ENCODE measurements at regions not wholly inside any gene's neighbourhood (a gene's known extent, or its start where the extent isn't known, plus 50 kb on each side); places are given as distances from the start of the nearest gene placed in this dataset.

DNA sequence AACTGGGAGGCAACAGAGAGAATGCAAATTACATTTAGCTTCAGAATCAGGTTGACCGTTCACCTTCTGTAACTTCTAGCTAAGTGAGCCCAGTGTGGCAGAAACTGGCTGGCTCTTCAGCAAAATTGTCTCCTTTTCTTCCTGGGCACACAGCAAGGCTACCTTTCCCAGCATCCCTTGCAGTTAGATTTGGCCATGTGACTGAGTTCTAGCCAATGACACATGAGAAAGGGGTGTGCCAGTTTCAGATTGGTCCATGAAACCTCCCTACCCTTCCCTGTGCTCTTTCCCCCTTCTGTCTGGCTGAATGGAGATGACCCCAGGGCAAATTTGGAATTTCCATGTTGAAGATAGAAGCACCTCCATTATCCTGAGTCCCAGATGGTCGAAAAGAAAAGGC, 72.5 kb upstream of the SMIM23 start:
- TF ChIP-seq, protein P1, sequence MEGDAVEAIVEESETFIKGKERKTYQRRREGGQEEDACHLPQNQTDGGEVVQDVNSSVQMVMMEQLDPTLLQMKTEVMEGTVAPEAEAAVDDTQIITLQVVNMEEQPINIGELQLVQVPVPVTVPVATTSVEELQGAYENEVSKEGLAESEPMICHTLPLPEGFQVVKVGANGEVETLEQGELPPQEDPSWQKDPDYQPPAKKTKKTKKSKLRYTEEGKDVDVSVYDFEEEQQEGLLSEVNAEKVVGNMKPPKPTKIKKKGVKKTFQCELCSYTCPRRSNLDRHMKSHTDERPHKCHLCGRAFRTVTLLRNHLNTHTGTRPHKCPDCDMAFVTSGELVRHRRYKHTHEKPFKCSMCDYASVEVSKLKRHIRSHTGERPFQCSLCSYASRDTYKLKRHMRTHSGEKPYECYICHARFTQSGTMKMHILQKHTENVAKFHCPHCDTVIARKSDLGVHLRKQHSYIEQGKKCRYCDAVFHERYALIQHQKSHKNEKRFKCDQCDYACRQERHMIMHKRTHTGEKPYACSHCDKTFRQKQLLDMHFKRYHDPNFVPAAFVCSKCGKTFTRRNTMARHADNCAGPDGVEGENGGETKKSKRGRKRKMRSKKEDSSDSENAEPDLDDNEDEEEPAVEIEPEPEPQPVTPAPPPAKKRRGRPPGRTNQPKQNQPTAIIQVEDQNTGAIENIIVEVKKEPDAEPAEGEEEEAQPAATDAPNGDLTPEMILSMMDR (IDR thresholded peaks at IDR 0.05): no peak
- TF ChIP-seq POLR2A (IDR thresholded peaks at IDR 0.05): no peak

Measured in body of pancreas (tissue), 4 donors.